HCT116 (cell line): ENCODE measurements at regions not wholly inside any gene's neighbourhood (a gene's known extent, or its start where the extent isn't known, plus 50 kb on each side); places are given as distances from the start of the nearest gene placed in this dataset.

Source experiments
- CTCF ChIP-seq, 3 experiments: fragments of 200-600 bp in 1 of 3; sonication (generic) in 1 of 3; IDR thresholded peaks in 2 of 3; conservative IDR thresholded peaks in 1 of 3; 2 replicates each; pipeline ENCODE4 v1.5.1; 2012 to 2017; ENCODE audit warnings: low read depth in 2 of 3, low read length in 2 of 3, antibody characterized with exemption in 1 of 3, borderline replicate concordance in 1 of 3, control low read depth in 1 of 3, mild to moderate bottlenecking in 1 of 3, mixed read lengths in 1 of 3, mixed run types in 1 of 3, moderate library complexity in 1 of 3; ENCODE audit not compliant: insufficient read depth in 1 of 3
- MAX ChIP-seq: IDR thresholded peaks from 2 replicates; pipeline ENCODE4 v1.6.1; 2012
- SP1 ChIP-seq: IDR thresholded peaks from 2 replicates; pipeline ENCODE4 v1.6.1; 2012; ENCODE audit warnings: low read depth

- no peak for TF ChIP-seq CTCF (IDR thresholded peaks at IDR 0.05 in 2 of 3, conservative IDR thresholded peaks at IDR 0.05 in 1 of 3; ENCODE audit: borderline replicate concordance in 1 of 3, insufficient read depth in 1 of 3, low read depth in 2 of 3, low read length in 2 of 3)
- TF ChIP-seq SP1: no peak
- TF ChIP-seq MAX: no peak
Measured at GRCh38 chr1:244220410-244220809, 169.3 kb downstream of the ZBTB18 start.
